WI38 (cell line): ENCODE measurements at regions not wholly inside any gene's neighbourhood (a gene's known extent, or its start where the extent isn't known, plus 50 kb on each side); places are given as distances from the start of the nearest gene placed in this dataset.

Source experiments
- H3K4me3 ChIP-seq: 2 replicates; pipeline ENCODE4 v1.5.1; 2011; ENCODE audit warnings: low read depth, mild to moderate bottlenecking, control low read depth, low read length
- CTCF ChIP-seq: IDR thresholded peaks from 2 replicates; pipeline ENCODE4 v1.5.1; 2012; ENCODE audit warnings: low read depth, mild to moderate bottlenecking, control low read depth, low read length

DNA sequence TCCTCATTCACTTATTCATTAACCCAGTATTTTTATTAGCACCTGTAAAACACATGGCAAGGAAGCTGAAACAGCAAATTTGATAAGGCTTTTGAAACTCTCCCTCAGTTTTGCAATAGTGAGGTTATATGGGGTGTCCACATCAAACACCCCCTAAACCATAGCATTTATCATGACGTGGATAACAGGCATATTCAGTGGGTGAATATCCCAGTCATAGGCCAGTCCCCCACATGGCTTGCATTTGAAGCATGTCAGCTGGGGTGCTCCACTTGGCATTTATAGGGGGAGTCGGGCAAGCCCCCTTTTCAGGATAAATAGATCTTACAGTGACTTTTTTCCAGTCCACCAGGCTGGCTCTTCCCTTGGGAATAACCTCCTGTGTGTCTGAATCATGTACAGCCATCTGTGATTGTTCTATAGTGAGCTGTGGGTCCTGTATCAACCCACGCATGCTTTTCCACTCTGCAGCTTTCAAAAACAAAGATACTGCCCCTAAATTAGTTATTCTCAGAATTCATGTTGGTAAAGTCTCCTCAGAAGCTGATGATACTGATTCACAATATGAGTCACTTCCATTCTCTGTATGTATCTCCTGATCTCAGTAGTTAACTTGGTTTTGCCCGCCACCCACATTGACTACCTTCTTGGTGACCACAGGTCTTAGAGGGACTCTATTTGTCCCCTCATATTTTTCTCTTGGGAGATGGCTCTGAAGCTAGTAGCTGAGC lies 84.4 kb upstream of the SPIN1 start:
- no peak overlapping the region for H3K4me3 ChIP-seq
- TF ChIP-seq CTCF, result no peak

- TF ChIP-seq CTCF, result no peak
- H3K4me3 ChIP-seq, result no peak overlapping the region
Measured at GRCh38 chr9:88302579-88303324, 85.5 kb upstream of the SPIN1 start.

DNA sequence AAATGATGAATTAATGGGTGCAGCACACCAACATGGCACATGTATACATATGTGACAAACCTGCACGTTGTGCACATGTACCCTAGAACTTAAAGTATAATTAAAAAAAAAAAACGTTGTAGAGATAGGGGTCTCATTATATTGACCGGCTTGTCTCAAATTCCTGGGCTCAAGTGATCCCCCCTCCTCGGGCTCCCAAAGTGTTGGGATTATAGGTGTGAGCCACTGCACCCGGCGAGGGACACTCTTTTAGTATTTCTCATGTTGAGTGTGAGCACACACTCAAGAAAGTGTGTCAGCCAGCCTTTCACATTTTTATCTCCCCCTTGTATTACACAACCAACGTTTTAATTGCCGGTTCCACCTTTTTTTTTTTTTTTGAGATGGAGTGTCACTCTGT lies 87.7 kb upstream of the SPIN1 start:
- no peak for TF ChIP-seq CTCF
- no peak overlapping the region for H3K4me3 ChIP-seq

GRCh38 chr9:88291856-88292255 lies 96.4 kb upstream of the SPIN1 start:
- H3K4me3 ChIP-seq, result no peak overlapping the region
- no peak for TF ChIP-seq CTCF

- no peak for TF ChIP-seq CTCF
- H3K4me3 ChIP-seq, result no peak overlapping the region
Measured at GRCh38 chr9:88291056-88291455, 97.2 kb upstream of the SPIN1 start.

DNA sequence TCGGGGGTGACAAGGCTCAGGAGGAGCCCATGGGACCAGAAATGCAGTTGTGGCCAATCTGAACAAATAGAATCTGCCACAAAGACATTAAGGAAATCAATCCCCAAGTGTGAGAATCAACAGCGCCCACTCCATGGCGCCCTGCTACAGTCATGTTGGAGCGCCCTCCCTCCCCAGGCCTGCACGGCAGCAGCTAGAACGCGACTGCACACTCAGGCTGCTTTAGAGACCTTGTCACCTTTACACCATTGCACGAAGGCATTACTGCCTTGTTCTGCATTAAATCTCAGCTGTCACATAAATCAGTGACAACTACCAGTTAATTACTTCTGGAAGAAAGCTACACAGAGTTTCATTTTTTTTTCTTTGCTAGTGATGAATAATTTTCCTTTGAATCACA lies 98.7 kb upstream of the SPIN1 start:
- H3K4me3 ChIP-seq, result no peak overlapping the region
- no peak for TF ChIP-seq CTCF

DNA sequence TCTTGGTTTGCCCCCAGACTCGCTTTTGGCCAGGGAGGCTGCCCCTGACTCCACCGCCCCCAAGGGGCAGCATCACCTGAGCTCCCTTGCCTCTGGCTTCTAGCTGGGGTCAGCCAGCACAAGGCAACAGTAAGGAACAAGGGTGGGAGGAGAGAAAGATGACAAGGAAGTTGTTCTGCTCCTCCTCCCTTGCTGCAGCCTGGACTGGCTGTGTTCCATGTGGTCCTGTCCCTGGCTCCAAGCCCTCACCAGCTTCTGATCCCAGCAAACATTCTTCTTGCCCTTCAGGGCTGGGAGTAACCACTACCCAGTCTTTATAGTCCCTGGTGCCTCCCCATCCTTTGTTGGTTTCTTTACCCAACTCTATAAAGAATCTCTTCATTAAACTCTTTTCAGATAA lies 100.3 kb upstream of the SPIN1 start:
- H3K4me3 ChIP-seq, result no peak overlapping the region
- no peak for TF ChIP-seq CTCF
